ENCODE measurements at regions not wholly inside any gene's neighbourhood (a gene's known extent, or its start where the extent isn't known, plus 50 kb on each side); places are given as distances from the start of the nearest gene placed in this dataset.

DNA sequence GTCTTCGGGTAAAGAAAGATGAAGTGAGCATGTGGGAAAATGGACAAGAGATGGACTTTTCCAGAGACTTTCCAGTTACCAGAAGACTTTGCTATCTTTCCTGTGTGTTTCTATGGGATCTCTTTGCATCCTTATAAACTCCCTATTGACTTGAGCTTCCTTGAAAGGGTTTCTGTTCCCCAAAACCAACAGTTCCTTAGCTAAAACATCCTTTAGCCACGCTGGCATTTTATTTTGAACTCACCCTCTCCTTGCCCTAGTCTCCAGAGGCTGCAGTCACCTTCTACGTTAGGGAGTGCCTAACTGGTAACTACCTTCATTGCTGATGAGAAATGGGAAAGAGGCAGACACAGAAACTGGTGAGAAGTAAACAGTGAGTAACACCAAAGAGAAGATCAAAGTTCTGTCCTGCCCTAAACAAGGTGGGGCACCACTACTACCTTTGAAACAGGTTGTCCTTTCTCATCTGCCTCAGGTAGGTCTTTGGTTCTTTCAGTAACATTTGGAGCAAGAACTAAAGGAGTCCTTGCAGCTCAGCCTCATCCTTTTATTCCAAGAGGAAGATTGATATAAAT is 402.9 kb downstream of the ENC1 start:
- intact Hi-C loops (cut with DNase I) = no loop called here
- DNase-seq (ENCODE audit: low spot score) = no peak

DNA sequence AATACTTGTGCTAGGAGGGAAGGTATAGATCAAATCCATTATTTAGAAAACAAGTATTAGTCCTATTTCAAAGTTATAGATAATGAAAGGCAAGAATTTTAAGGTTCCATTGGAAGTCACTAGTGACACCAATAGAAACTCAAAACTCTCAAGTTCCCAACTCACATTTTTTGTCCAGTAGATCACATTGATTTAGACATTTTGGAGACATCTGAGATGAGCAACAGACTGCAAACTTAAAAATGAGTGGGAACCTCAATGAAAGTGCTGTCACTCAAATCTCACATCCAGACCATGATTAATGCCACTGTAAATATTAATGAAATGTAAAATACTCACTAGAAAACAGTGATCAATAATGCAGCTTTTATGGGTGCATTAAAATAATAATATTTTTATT is 405.0 kb downstream of the ENC1 start:
- no peak for DNase-seq (ENCODE audit: low spot score)
- intact Hi-C loops (cut with DNase I) = no loop called here

DNA sequence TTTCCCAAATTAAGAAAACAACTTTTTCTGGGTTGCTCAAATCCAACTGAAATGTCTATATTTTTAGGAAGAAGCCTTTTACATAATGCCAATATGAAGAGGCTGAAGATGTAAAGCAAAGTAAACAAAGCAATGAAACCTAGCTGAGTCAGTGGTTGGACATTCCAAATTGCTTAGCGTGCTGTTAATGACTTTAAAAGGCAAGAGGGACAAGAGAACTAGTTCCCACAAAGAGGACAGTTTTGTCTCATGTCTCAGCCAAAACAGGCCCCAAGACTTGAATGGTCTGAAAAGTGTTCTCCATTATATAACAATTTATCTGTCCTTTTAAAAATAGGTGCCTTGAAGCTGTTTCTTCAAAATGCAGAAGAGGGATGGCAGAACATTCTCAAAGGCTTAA is 407.0 kb downstream of the ENC1 start:
- intact Hi-C loops (cut with DNase I) = no loop called here
- no peak for DNase-seq (ENCODE audit: low spot score)

DNA sequence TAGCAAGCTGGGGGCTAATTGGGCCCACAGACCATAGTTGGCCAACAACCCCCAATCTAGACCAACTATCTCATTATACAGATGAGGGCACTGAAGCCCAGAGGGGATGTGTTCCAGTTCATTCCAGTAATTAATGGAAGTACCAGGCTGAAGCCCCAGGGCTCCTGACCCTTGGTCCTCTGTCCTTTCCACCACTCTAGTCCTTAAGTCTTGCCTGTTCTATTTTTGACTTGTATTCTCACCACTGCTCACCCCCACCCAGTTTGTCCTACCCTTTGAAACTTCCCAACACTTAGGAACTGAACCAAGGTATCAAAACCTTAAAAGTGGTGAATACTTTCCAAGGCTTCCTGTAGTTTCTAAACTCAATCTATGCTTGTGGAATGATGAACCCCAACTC is 407.4 kb downstream of the ENC1 start:
- DNase-seq (ENCODE audit: low spot score) = no peak
- intact Hi-C loops (cut with DNase I) = no loop called here

DNA sequence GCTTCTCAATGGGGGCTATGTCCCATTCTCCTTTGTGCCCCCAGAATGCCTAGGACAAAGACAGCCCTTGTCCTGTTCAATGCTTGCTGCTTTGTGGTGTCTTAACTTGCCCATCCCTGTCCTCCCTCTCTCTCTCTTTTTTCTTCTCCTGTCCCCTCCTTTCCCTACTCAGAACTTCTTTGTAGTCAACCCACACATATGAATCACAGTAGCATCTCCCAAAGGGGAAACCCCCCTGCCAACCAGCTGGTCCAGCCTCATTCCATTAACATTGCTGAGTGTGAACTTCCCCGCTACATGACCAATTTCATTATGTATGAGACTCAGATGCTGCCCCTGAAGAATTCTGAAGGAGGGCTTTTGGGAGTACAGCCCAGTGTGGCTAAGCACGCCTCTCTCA is 408.3 kb downstream of the ENC1 start:
- no peak for DNase-seq (ENCODE audit: low spot score)
- intact Hi-C loops (cut with DNase I) = no loop called here

DNA sequence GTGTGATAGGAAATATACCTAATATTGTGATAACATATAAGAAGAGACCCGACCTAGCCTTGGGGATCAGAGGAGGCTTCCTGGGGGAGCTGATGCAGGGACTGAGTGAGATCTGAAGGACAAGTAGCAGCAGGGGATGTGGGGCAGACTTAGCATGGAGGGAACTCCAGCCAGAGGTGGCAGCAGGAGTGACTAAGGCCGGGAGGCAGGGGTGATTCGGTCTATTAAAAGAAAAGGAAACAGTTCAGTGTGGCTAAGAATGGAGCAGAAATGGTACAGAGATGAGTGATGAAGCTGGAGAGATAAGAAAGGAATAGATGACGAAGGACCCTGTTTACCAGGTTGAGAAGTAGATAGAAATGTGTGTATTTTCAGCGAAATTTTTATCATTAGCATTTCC is 408.8 kb downstream of the ENC1 start:
- intact Hi-C loops (cut with DNase I) = no loop called here
- no peak for DNase-seq (ENCODE audit: low spot score)

DNA sequence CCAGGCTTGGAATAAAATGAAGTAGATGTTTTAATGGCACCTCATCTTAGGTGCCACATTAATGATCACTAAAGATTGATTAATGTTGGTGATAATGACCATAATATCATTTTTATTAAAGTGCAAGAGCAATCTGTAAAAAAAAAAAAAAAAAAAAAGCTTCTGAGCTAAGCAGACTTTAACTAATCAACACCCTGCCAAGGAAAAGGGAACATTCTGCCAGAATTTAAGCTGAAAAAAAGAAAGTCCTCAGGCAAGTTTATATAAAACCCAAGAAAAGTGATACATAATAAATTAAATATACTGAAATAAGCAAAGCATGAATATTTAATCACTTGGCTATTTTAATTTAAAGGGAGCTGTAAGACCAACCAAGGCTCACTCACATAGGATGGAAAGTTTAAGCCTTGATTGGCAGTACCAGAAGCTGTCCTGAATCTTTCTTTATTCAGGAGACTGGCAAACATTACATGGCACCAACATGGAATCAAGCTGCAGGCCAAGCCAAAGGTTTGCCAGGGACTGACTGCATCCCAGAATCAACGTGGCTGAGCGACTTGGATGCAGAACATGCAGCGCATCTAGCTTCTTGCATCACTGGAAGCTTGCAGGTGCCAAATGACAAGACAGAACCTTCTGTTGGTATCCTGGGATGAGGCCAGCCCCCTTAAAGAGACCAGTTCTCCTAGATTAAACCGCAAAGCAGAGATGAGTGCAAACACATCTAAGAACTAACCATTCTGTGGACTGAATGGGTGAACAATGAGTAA is 413.6 kb downstream of the ENC1 start:
- DNase-seq (ENCODE audit: low spot score) = no peak
- intact Hi-C loops (cut with DNase I) = no loop called here

DNA sequence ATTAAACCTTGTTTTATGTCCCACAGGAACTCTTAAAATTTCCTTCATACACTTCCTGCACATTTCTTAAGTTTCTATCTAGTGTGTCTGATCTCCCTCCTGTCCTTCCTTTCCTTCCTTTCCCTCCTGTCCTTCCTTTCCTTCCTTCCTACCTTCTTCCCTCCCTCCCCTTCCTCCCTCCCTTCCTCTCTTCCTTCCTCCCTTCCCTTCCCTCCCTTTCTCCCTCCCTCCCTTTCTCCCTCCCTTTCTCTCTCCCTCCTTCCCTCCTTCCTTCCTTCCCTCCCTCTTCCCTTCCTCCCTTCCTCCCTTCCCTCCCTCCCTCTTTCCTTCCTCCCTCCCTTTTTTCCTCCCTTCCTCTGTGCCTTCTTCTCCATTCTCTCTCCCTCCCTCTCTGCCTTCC is 414.9 kb downstream of the ENC1 start:
- no peak for DNase-seq (ENCODE audit: low spot score)
- intact Hi-C loops (cut with DNase I) = no loop called here

DNA sequence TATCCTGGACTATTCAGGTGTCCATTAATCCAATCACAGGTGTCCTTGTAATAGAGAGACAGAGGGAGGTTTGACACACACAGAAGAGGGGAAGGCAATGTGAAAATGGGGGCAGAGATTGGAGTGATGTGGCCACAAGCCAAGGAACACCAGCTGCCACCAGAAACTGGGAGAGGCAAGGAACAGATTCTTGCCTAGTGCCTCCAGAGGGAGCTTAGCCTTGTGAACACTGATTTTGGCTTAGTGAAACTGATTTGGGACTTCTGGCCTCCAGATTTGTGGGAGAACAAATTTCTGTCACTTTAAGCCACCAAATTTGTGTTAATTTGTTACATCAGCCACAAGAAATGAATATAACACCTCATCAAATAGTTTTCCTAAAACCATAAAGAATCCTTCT is 416.2 kb downstream of the ENC1 start:
- DNase-seq (ENCODE audit: low spot score) = no peak
- intact Hi-C loops (cut with DNase I) = no loop called here

DNA sequence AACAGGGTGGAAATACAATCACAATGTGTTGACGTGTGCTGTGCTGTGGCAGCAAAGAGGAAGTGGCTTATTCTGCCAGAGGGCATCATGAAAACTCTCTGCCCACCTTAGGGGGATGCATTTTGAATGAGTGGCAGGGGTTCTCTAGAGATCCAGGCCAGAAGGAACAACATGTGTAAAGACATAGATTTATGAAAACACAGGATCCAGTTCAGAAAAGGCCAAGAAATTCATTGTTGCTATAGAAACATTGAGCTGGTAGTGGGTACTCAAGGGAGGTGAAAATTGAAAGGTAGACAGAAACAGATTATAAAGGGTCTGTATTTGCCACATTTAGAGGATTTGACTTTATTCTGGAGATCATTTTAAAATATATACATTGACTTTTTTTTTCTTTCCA is 417.7 kb downstream of the ENC1 start:
- DNase-seq (ENCODE audit: low spot score) = no peak
- intact Hi-C loops (cut with DNase I) = no loop called here

DNA sequence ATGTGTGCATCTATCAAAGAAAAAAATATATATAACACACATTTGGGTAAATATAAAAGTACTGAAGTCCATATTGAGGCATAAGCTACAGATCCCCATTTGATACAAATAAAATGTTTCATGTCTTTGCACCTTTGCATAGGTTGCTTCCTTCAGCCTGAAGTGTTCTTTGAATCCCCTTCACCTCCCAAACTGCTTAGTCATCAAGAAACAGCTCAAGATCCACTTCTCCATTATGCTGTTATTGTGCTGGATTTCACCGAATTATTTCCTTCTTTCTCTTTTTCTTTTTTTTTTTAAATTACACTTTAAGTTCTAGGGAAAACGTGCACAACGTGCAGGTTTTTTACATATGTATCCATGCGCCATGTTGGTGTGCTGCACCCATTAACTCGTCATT is 419.1 kb downstream of the ENC1 start:
- no peak for DNase-seq (ENCODE audit: low spot score)
- intact Hi-C loops (cut with DNase I) = no loop called here

DNA sequence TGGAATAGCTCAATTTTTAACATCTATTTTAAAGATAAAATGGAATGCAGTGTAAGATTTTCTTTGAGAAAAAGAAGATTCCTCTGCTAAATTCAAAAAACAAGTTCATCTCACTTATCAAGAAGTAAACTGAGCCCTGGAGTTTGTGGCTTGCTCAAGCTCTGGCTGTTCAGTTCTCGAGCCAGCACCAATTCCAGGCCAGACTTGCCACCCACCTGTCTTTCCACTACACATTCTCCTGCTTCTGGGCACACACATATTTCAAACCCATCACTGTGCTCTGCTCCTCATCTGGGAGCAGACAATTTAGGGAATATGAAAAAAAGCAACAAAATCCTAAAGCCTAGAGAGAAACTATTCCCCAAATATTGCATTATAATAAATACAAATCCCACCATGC is 424.5 kb downstream of the ENC1 start:
- DNase-seq (ENCODE audit: low spot score) = no peak
- intact Hi-C loops (cut with DNase I) = no loop called here

DNA sequence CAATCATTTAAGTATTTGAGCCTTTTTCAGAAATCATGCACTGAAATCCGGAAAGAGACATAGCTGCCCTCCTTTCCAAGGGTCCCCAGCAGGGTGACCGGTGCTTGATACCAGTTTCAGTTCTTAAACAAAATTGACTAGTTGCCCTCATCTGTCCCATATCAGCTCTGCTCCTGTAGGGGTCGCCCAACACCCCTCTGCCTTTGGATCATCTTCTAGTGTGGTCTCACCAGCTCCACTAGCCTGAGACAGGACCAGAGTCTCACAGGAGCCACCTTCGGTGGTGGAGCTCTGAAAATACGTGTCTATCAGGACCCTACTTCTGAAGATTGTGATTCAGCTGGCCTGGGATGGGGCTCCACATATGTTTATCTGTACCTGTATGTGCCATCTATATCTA is 428.2 kb downstream of the ENC1 start:
- DNase-seq (ENCODE audit: low spot score) = no peak
- intact Hi-C loops (cut with DNase I) = no loop called here

DNA sequence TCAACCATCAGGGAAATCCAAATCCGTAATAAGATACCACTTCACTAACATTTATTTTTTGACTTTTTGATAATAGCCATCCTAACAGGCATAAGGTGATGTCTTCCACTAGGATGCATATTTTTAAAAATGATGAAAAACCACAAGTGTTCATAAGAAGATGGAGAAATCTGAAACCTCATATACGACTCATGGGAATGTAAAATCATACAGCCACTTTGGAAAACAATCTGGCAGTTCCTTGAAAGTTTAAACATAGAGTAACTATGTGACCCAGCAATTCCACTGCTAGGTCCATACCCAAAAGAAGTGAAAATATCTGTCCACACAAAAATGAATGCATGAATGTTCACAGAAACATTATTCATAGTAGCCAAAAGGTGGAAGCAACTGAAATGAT is 431.0 kb downstream of the ENC1 start:
- no peak for DNase-seq (ENCODE audit: low spot score)
- intact Hi-C loops (cut with DNase I) = no loop called here

DNA sequence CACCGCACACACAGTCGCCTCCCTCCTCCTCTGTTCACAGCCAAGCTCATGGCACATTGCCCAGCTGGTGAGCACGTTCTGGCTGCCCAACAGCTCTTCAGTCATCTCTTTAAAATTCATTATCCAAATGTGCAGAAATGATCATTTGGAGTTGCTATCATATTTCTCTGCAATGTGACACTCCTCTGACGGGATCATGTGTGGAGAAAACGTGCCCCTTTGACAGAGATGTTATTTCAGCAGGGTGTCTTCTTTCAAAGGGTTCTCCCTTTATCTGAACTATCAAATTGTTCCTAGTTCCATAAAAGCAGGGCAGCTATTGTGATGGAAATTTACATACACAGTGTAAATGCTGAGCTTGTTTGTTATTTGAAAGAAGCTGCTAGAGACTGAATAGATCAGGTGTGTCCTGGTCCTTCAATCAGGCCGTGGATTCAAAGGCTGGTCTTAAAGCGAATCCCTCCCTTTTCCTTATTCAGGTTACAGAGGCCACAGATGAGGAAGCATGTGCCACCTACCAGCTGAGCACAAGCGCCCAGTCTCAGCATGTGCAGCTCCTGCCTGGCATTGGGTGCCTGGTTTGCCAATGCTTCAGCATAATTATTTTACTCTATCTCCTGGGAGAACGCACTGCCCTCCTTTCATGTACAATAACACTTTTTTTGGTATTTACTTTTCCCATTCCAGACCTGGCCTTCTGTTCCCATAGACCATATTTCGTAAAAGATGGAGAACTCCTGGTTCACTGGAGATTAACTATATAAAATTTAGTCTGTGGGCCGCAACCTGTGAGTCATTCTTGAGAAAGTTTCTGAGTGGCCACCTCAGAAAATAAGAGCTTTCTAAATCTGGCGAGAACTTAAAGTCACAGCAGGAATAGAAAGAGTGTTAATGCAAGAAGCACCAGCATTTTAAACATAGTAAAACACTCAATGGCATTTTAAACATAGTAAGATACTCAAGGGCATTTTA is 433.7 kb downstream of the ENC1 start:
- intact Hi-C loops (cut with DNase I) = no loop called here

DNA sequence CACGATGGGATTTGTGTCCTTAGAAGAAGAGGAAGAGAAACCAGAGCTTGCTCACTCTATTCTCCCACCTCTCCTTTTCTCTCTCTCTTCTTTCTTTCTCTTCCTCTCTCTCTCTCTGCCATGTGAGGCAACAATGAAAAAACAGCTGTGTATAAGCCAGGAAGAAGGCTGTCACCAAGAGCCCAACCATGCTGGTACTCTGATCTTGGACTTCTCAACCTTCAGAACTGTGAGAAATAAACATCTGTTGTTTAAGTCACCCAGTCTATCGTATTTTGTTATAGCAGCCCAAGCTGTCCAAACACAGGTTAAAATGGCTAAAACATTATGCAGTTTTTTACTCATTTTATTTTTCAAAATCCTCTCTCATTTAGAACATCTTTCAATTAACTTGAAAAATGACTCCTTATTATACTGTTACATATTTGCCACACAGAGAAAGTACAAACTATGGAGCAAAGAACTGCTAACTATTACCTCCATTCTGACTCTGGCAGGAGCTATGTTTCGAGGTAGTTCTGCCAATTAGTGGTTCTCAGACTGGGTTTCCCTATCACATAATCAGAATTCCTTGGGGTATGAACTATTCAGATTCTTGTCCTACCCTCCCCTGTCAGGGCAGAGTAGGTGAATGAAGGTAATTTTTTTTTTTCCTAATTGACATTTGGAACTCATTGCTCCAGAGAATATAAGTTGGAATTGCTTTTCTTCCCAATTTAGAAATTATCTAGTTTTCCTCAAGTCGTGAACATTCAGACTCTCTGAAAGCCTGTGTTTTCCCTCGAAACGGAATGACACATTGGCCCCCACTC is 434.6 kb downstream of the ENC1 start:
- no peak for DNase-seq (ENCODE audit: low spot score)
- intact Hi-C loops (cut with DNase I) = no loop called here

More for the DNA sequence above, 433.7 kb downstream of the ENC1 start:
- no peak for DNase-seq (ENCODE audit: low spot score)

DNA sequence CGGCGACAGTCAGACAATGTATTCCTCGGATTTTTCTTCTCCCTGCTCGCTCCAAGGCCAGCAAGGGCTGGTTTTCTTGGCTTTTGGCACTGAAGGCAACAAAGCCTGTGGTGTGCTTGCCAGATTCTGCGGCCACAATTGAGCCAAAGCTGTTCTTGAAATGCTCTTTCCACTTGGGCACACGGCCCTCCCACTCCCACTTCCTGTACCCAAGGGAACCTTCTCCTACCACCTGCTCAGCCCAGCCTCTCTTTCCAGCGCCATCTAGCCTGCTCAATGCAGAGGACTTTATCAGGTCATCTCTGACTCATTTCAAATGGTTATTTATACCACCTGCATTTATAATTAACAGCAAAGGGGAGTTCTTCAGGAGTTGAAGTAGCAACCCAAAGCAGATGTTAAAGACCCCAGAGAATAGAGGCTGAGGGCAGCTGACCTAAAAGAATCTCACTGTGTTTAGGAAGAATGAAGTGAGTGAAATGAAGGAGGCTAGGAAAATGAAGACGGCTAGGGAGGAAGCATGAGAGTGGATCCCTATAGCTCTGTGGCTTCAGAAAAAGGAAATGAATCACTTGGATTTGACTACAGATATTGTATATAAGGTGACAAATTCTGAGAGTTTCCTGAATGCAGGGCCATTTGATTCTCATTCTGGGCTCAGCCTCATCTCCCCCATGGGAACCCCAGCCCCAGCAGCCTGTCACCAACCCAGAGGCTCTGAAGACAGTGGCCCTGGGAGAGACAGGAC is 439.0 kb downstream of the ENC1 start:
- DNase-seq (ENCODE audit: low spot score) = no peak
- intact Hi-C loops (cut with DNase I) = loop anchor here (5.0 kb wide), 1 partner anchor 441 kb away; the partner anchor contains the start of gene ENC1

DNA sequence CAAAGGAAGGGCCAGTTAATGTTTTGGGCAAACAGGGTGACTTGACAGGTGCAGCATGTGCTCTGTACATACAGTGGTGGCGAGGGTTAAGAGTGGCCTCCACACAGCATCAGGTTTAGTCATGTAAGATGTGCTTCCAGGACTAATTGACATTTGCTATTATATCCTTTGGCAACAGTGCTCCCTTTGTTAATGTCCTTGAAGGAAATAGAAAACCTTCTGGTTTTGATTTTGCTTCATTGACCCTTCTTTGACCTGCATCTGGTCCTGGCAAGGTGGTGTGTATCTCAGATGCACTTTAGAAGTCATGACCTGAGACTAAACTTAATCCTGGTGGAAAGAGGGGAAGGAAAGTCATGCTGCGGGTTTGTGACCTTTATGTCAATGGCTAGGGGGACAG is 440.0 kb downstream of the ENC1 start:
- DNase-seq (ENCODE audit: low spot score) = no peak
- intact Hi-C loops (cut with DNase I) = loop anchor here (5.0 kb wide), 1 partner anchor 442 kb away; the partner anchor contains the start of gene ENC1
